ENCODE measurements at regions not wholly inside any gene's neighbourhood (a gene's known extent, or its start where the extent isn't known, plus 50 kb on each side); places are given as distances from the start of the nearest gene placed in this dataset.
"Not testable (repeated sequence)": the region's sequence is repeated elsewhere in the genome, so short reads cannot be mapped to it uniquely, and the experiment has no call there.

DNA sequence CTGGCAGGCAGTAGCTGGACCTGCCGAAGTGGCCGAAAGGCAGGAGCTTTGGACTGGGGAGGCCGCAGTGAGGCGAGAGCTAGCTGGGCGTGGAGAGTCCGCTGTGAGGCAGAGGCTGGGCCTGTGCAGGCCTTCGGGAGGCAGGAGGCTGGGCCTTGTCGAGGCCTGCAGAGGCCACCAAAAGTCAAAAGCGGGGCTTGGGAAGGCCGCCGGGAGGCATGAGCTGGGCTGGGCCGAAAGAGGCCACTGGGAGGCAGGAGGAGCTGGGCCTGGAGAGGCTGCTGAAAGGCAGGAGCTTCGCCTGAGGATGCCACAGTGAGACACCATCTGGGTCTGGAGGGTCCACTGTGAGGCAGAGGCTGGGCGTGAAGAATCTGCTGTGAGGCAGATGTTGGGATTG, 105.8 kb upstream of the TP53BP2 start:
- DNase-seq = not testable (repeated sequence)

GRCh38 chr1:223949944-223950343, 104.2 kb upstream of the TP53BP2 start:
- DNase-seq = not testable (repeated sequence)

DNA sequence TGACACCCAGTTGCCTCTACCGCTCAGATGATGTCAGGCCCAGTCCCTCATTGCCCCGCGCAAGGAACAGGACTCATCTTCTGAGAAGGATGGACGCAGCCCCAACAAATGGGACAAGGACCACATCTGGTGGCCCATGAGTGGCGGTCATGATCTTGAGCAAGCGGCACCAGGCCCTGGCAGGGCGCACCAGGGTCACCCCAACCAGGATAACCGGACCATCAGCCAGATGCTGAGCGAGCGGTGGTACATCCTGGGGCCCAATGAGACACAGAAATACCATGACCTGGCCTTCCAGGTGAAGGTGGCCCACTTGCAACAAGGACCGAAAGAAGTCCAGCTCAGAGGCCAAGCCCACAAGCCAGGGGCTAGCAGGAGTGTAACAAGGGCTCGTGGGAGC, 102.3 kb upstream of the TP53BP2 start:
- not testable (repeated sequence) for DNase-seq

DNA sequence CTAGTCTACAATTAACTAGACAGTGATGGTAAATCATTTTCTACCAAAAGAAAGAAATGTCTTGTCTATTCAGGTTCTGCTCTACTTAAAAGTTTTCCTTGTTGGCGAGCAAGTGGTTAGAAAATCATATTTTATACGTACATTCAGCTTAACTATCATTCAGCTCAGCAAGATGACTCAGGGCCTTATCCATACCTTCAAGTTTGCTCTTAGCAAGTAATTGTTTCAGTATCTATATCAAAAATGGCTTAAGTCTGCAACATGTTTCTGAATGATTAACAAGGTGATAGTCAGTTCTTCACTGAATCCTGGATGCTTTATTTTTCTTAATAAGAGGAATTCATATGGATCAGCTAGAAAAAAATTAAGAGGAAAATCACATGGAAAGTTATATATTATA, 90.8 kb upstream of the TP53BP2 start:
- not testable (repeated sequence) for DNase-seq

- not testable (repeated sequence) for DNase-seq
These were observed 85.7 kb upstream of the TP53BP2 start for GRCh38 chr1:223931476-223931875.

DNA sequence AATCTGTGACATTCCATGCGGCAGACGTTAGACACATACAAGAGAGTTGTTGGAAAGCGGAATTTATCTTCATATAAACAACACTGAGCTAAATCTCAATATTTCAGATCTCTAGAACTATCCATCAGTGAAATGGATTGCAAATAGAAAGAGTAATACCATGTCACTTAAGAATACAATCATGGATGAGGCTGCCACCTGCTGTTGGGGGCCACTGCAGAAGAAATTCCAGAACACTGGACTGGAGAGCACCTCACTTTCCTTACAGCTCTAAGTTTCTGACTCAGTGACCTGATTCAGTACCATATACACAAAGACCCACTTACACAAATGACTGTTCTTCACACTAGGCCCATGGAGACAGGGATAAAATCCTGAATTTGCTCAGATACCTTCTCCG, 75.1 kb upstream of the TP53BP2 start:
- not testable (repeated sequence) for DNase-seq

DNA sequence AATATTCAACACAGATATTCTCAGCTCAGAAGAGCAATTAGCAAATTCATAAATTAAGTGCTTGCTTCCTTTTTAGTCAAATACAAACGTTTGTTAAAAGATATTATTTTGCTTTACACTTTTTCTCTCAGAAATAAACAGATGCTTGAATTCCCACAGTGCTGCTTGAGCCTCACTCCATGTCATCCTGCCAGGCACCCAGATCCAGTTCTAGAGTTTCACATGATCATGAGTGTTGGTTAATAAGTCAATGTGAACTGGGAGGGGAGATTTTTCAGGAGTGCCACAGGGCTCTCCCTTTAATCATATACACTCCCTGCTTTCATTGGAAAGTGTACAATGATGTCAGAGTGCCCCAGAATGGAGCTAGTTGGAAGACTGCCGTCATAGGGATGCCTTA, 69.7 kb upstream of the TP53BP2 start:
- DNase-seq = not testable (repeated sequence)

- DNase-seq = not testable (repeated sequence)
These were observed 68.0 kb upstream of the TP53BP2 start for GRCh38 chr1:223913715-223914114.

- DNase-seq = not testable (repeated sequence)
These were observed 62.3 kb upstream of the TP53BP2 start for GRCh38 chr1:223907943-223908587.

DNA sequence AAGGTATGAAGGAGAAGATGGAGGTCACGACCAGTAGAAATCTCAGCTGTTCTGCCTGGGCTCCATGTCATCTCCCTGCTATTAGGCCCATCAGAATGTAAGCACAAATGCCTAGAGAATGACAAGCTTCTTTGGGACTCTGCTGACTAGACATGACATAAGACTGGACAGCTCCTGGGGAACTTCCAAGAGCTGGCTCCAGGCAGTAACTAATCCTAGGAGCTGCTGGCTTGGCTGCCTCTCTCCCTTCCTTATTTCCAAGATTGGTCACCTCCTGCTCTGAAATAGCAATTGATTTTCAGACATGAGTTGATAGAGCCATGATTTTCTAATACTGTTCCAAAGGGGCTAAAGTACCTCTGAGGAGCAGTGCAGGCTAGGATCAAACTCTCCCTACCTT, 57.5 kb upstream of the TP53BP2 start:
- DNase-seq = not testable (repeated sequence)

GRCh38 chr1:223899775-223900174, 54.0 kb upstream of the TP53BP2 start:
- not testable (repeated sequence) for DNase-seq

DNA sequence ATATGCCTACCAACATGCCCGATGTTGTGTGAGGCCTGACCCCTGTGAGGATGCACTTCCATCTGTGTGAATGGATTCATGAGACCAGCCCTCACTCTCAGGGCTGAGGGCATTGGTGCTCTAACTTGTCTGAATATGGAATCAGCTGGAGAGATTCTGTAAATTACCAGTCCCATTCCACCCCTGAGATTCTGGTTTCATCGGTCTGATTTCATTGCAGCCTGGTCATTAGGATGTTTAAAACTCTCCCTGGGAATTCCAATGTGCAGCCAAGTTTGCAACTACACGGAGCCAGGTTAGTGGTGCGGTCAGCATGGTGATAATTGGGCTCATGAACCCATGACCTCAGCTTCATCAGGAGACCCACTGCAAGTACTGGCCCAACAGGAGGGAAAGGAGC, 51.4 kb upstream of the TP53BP2 start:
- DNase-seq = not testable (repeated sequence)

DNA sequence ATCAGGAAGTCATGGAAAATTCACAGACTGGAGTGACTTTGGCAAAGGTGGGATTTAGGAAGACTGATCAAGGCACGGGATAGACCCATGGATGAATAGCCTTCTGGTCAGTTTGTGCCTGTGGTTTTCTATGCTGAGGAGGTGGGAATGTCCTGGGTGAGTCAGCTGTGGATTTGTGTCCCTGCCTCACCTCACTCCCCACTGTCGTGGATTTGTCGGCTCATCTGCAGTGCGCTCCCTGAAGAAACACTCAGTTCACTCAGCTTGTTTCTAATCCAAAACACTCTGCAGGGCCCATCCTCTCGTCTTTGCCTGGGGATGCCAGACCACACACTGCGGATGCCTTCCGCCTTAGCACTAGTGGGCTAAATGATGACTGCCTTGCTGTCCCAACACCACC, 50.2 kb upstream of the TP53BP2 start:
- not testable (repeated sequence) for DNase-seq
